Prostate gland (tissue), 2 donors: ENCODE measurements at regions not wholly inside any gene's neighbourhood (a gene's known extent, or its start where the extent isn't known, plus 50 kb on each side); places are given as distances from the start of the nearest gene placed in this dataset.

Experiments used
- DNase-seq: peaks from one replicate; pipeline ENCODE4 v3.0.0-alpha.2; 2019; ENCODE audit warnings: low spot score
- H3K27ac ChIP-seq, 2 donors: fragments of 200-600 bp; sonication (generic); 2 replicates each; pipeline ENCODE4 v1.5.1; 2017 to 2019
- H3K27me3 ChIP-seq: fragments of 200-600 bp; sonication (generic); replicated peaks from 2 replicates; pipeline ENCODE4 v1.5.1; 2019; ENCODE audit not compliant: insufficient read depth
- H3K36me3 ChIP-seq, 2 donors: fragments of 200-600 bp; sonication (generic); 1 replicate in 1 of 2; 2 replicates in 1 of 2; pipeline versions ENCODE4 v1.5.1 to v1.8.1; 2017 to 2019
- H3K4me1 ChIP-seq: fragments of 200-600 bp; sonication (generic); replicated peaks from 2 replicates; pipeline ENCODE4 v1.5.1; 2019
- H3K4me3 ChIP-seq, 2 donors: fragments of 200-600 bp; sonication (generic); 2 replicates each; pipeline ENCODE4 v1.5.1; 2017 to 2019
- H3K9me3 ChIP-seq: fragments of 200-600 bp; sonication (generic); 2 replicates; pipeline ENCODE4 v1.5.1; 2017
- POLR2A ChIP-seq: fragments of 450-650 bp; IDR thresholded peaks from one replicate; pipeline ENCODE4 v1.6.1; 2016; ENCODE audit warnings: antibody characterized with exemption, mild to moderate bottlenecking
- POLR2AphosphoS5 ChIP-seq: sonication (generic); formaldehyde crosslinking; IDR thresholded peaks from one replicate; pipeline ENCODE4 v1.6.1; 2017; ENCODE audit warnings: antibody characterized with exemption
- WGBS: methylation state at CpG from one replicate; pipeline ENCODE4 v1.1.5; 2018; 5-methylcytosine and 5-hydroxymethylcytosine counted together
- intact Hi-C: fragments of 100-400 bp; cut with DNase I; formaldehyde crosslinking; loops from one replicate; pipeline ENCODE4 v1.14.2; 2022
- TF ChIP-seq, protein P1 (sequence below), 4 experiments: fragments of 200-600 bp in 2 of 4; fragments of 450-650 bp in 2 of 4; sonication (generic) in 2 of 4; IDR thresholded peaks; 1 replicate in 3 of 4; 2 replicates in 1 of 4; pipeline ENCODE4 v1.5.1; 2016 to 2019; ENCODE audit warnings: antibody characterized with exemption in 4 of 4, mild to moderate bottlenecking in 2 of 4, moderate library complexity in 2 of 4

DNA sequence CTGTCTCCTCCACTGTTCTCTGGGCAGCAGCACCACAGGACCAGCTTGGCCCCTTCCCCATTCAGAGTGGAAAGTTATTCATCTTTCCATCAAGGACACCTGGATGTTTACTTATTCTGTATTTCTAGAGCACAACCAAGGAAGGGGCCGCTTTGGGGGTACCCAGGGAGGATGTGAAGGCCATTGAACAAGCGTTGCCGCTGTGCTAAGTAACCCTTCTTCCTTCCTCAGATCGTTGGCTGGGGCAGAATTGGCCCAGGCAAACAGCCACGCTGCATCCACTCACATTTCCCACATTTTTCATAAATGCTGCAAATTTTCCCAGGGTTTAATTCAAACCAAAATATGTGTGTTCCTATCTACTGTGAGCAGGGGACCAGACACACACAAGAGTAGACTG, 76.2 kb upstream of the NPAS2 start:
- Histone ChIP-seq H3K4me1 (no peaks in the 10 kb centered on the region), H3K4me3 (no peak overlapping the region), H3K27me3 (no peaks in the 10 kb centered on the region), H3K36me3 (no peaks in the 10 kb centered on the region), H3K27ac (no peak overlapping the region), H3K9me3 (no peaks in the 10 kb centered on the region)
- DNase-seq = no peak
- WGBS = 80% methylated on average over 5 of the region's 5 CpGs
- TF ChIP-seq POLR2AphosphoS5 = no peak
- no peak for TF ChIP-seq POLR2A
- TF ChIP-seq, protein P1, sequence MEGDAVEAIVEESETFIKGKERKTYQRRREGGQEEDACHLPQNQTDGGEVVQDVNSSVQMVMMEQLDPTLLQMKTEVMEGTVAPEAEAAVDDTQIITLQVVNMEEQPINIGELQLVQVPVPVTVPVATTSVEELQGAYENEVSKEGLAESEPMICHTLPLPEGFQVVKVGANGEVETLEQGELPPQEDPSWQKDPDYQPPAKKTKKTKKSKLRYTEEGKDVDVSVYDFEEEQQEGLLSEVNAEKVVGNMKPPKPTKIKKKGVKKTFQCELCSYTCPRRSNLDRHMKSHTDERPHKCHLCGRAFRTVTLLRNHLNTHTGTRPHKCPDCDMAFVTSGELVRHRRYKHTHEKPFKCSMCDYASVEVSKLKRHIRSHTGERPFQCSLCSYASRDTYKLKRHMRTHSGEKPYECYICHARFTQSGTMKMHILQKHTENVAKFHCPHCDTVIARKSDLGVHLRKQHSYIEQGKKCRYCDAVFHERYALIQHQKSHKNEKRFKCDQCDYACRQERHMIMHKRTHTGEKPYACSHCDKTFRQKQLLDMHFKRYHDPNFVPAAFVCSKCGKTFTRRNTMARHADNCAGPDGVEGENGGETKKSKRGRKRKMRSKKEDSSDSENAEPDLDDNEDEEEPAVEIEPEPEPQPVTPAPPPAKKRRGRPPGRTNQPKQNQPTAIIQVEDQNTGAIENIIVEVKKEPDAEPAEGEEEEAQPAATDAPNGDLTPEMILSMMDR (IDR thresholded peaks at IDR 0.05) = no peak
- intact Hi-C loops = no loop called here

DNA sequence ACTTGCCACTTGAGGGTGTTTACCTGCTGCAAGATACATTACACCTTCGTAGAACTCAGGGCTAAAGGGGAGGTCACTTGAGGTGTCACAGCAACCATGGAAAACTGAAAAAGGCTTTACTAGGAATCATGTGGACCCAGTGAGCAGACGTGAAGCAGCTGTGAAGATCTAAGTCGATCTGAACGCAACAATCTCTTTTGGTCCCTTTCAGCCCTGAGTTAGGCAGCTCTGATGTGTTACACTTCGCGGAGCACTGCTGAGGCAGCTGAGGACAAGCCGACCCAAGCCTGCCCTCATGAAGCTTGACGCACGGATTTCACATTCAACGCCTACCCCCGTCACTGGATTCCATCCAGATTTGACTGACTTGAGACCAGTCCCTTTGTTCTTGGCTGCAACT, 75.8 kb upstream of the NPAS2 start:
- intact Hi-C loops = no loop called here
- TF ChIP-seq POLR2AphosphoS5 (no peak), POLR2A (no peak)
- TF ChIP-seq, protein P1 (IDR thresholded peaks at IDR 0.05) = no peak
- Histone ChIP-seq H3K27me3 (no peaks in the 10 kb centered on the region), H3K27ac (no peak overlapping the region), H3K4me1 (no peaks in the 10 kb centered on the region), H3K9me3 (no peaks in the 10 kb centered on the region), H3K4me3 (no peak overlapping the region), H3K36me3 (no peaks in the 10 kb centered on the region)
- WGBS = 93% methylated on average over 11 of the region's 11 CpGs
- DNase-seq = no peak

DNA sequence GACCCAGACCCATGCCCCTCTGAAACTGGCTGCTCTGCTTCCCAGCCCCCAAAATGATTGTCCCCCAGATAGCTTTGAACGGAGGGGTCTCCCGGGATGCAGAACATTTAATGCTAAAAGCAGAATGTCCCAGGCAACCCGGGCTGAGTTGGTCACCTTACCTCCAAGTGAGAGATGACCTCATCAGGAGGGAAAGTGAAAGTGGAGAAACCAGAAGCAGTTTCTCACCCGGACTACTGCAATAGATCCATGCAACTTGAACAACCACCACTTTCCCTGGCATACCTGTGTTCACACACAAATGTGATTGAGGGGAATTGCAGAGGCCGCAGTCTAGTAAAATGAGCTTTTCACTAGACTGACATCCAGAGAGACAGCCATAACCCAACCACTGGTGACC, 75.3 kb upstream of the NPAS2 start:
- no peak for DNase-seq
- WGBS = 78% methylated on average over 5 of the region's 5 CpGs
- no peak for TF ChIP-seq POLR2A
- TF ChIP-seq, protein P1 (IDR thresholded peaks at IDR 0.05) = no peak
- no peak for TF ChIP-seq POLR2AphosphoS5

DNA sequence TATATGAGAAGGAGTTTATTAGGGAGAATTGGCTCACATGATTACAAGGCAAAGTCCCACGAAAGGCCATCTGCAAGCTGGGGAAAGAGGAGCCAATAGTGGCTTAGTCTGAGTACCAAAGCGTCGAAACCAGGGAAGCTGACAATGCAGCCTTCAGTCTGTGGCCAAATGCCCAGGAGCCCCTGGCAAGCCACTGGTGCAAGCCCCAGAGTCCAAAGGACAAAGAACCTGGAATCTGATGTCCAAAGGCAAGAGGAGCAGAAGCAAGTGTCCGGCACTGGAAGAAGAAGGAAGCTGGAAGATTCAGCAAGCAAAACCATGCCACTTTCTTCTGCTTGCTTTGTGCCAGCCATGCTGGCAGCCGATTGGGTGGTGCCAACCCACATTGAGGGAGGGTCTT, 74.3 kb upstream of the NPAS2 start:
- no peak for DNase-seq
- WGBS = 90% methylated on average over 5 of the region's 5 CpGs
- no peaks in the 10 kb centered on the region for H3K27me3 ChIP-seq
- H3K9me3 ChIP-seq = no peaks in the 10 kb centered on the region
- no peak overlapping the region for H3K27ac ChIP-seq
- H3K36me3 ChIP-seq = no peaks in the 10 kb centered on the region
- intact Hi-C loops = no loop called here
- TF ChIP-seq POLR2A = no peak
- no peak for TF ChIP-seq POLR2AphosphoS5
- TF ChIP-seq, protein P1 (IDR thresholded peaks at IDR 0.05) = no peak
- H3K4me1 ChIP-seq = no peaks in the 10 kb centered on the region
- H3K4me3 ChIP-seq = no peak overlapping the region

More for the DNA sequence above, 75.3 kb upstream of the NPAS2 start:
- intact Hi-C loops = no loop called here
- Histone ChIP-seq H3K4me1 (no peaks in the 10 kb centered on the region), H3K36me3 (no peaks in the 10 kb centered on the region), H3K27me3 (no peaks in the 10 kb centered on the region), H3K27ac (no peak overlapping the region), H3K9me3 (no peaks in the 10 kb centered on the region), H3K4me3 (no peak overlapping the region)

DNA sequence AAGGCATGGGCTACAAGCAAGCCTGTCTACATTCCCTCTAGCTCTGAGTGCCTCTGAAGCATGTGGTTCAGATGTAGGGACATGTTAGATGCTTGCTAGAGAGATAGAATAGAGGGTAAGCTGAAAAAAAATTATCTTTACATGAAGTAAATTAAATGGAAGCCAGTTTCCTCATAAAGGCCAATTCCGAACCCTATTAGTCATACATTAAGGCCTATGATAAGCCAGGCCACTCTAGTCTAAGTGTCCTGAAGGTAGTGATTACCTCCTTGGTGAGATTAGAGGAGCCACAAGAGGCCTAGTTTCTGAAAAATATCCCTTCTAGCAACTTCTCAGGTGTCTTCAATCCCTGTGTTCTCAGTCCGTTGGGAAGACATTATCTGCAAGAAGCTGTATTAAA, 72.4 kb upstream of the NPAS2 start:
- Histone ChIP-seq H3K27ac (no peak overlapping the region), H3K4me3 (no peak overlapping the region), H3K9me3 (no peaks in the 10 kb centered on the region), H3K36me3 (no peaks in the 10 kb centered on the region), H3K4me1 (no peaks in the 10 kb centered on the region), H3K27me3 (no peaks in the 10 kb centered on the region)
- TF ChIP-seq, protein P1 (IDR thresholded peaks at IDR 0.05) = no peak
- no peak for TF ChIP-seq POLR2AphosphoS5
- no peak for TF ChIP-seq POLR2A
- WGBS = 91% methylated on average over 2 of the region's 2 CpGs
- DNase-seq = no peak
- intact Hi-C loops = no loop called here
